ENCODE measurements at regions not wholly inside any gene's neighbourhood (a gene's known extent, or its start where the extent isn't known, plus 50 kb on each side); places are given as distances from the start of the nearest gene placed in this dataset.

GRCh38 chr2:125175415-125175814 lies 1150.3 kb downstream of the CNTNAP5 start:
- no peaks in the 10 kb centered on the region for H3K4me1 ChIP-seq (ENCODE audit: low read depth)
- intact Hi-C loops (cut with DNase I, micrococcal nuclease), result no loop called here
- TF ChIP-seq CTCF (IDR thresholded peaks at IDR 0.05), result no peak

GRCh38 chr2:125185691-125186270 lies 1160.7 kb downstream of the CNTNAP5 start:
- Histone ChIP-seq H3K4me1 (ENCODE audit: low read depth) (no peaks in the 10 kb centered on the region), H3K4me3 (no peak overlapping the region), H3K9me3 (no peaks in the 10 kb centered on the region), H3K36me3 (ENCODE audit: low read depth) (no peaks in the 10 kb centered on the region)
- ATAC-seq (no peak), DNase-seq (no peak)
- intact Hi-C loops (cut with DNase I, micrococcal nuclease), result no loop called here
- no peak for TF ChIP-seq CTCF (IDR thresholded peaks at IDR 0.05)

More at GRCh38 chr2:125175415-125175814, 1150.3 kb downstream of the CNTNAP5 start:
- Histone ChIP-seq H3K36me3 (ENCODE audit: low read depth) (no peaks in the 10 kb centered on the region), H3K9me3 (no peaks in the 10 kb centered on the region), H3K4me3 (no peak overlapping the region)
- DNase-seq, result no peak
- no peak for ATAC-seq

- Histone ChIP-seq H3K4me3 (no peak overlapping the region), H3K9me3 (no peaks in the 10 kb centered on the region), H3K4me1 (ENCODE audit: low read depth) (no peaks in the 10 kb centered on the region), H3K36me3 (ENCODE audit: low read depth) (no peaks in the 10 kb centered on the region)
- DNase-seq, result no peak
- intact Hi-C loops (cut with DNase I, micrococcal nuclease), result no loop called here
- no peak for TF ChIP-seq CTCF (IDR thresholded peaks at IDR 0.05)
- no peak for ATAC-seq
Observed at GRCh38 chr2:125207431-125207830, 1182.3 kb downstream of the CNTNAP5 start.

GRCh38 chr2:125216321-125216720 lies 1191.2 kb downstream of the CNTNAP5 start:
- Histone ChIP-seq H3K36me3 (ENCODE audit: low read depth) (no peaks in the 10 kb centered on the region), H3K9me3 (peaks cover 4% of the 10 kb centered on the region), H3K4me1 (ENCODE audit: low read depth) (no peaks in the 10 kb centered on the region), H3K4me3 (no peak overlapping the region)
- DNase-seq, result no peak
- intact Hi-C loops (cut with DNase I, micrococcal nuclease), result no loop called here
- no peak for ATAC-seq
- TF ChIP-seq CTCF (IDR thresholded peaks at IDR 0.05), result no peak

- Histone ChIP-seq H3K9me3 (peaks cover 12% of the 10 kb centered on the region), H3K4me1 (ENCODE audit: low read depth) (no peaks in the 10 kb centered on the region), H3K4me3 (no peak overlapping the region), H3K36me3 (ENCODE audit: low read depth) (no peaks in the 10 kb centered on the region)
- no peak for TF ChIP-seq CTCF (IDR thresholded peaks at IDR 0.05)
- ATAC-seq (no peak), DNase-seq (peak in 1 of 3 donors; percentile 4)
- intact Hi-C loops (cut with DNase I, micrococcal nuclease), result no loop called here
Observed at GRCh38 chr2:125224188-125224587, 1199.1 kb downstream of the CNTNAP5 start.

- TF ChIP-seq CTCF (IDR thresholded peaks at IDR 0.05), result no peak
- Histone ChIP-seq H3K36me3 (ENCODE audit: low read depth) (no peaks in the 10 kb centered on the region), H3K4me1 (ENCODE audit: low read depth) (no peaks in the 10 kb centered on the region), H3K4me3 (no peak overlapping the region), H3K9me3 (peaks cover 12% of the 10 kb centered on the region)
- ATAC-seq (no peak), DNase-seq (peak in 2 of 3 donors; percentile 6 to 15)
- intact Hi-C loops (cut with DNase I, micrococcal nuclease), result no loop called here
Observed at GRCh38 chr2:125224830-125225229, 1199.7 kb downstream of the CNTNAP5 start.

Measured in mucosa of descending colon (tissue), 3 donors.